ENCODE measurements at regions not wholly inside any gene's neighbourhood (a gene's known extent, or its start where the extent isn't known, plus 50 kb on each side); places are given as distances from the start of the nearest gene placed in this dataset.

GRCh38 chr10:110431659-110432058 lies 66.0 kb upstream of the DUSP5 start:
- H3K27me3 Mint-ChIP-seq: no peaks in the 10 kb centered on the region
- no peak overlapping the region for H3K27ac Mint-ChIP-seq
- peaks cover 15% of the 10 kb centered on the region for H3K4me1 Mint-ChIP-seq
- no peaks in the 10 kb centered on the region for H3K36me3 Mint-ChIP-seq
- H3K9me3 Mint-ChIP-seq: no peaks in the 10 kb centered on the region
- H3K4me3 Mint-ChIP-seq: no peak overlapping the region

DNA sequence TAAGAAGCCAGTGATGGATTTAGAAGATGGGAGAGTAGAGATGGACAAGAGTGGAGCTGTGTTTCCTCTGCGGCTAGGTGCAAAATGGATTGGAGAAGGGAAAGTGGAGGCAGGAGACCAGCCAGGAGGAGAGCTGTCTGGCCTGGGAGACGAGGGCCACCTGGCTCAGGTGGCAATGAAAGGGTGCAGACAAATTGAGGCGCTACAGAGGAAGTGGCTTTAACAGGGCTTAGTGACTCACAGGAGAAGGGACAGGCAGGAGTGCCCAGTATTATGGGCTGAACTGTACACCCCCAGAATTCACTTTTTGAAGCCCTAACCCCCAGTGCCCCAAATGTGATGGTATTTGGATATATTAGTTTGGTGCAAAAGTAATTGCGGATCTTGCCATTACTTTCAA lies 65.6 kb upstream of the DUSP5 start:
- Mint-ChIP-seq H3K27ac (no peak overlapping the region), H3K4me3 (no peak overlapping the region), H3K36me3 (no peaks in the 10 kb centered on the region), H3K4me1 (peaks cover 12% of the 10 kb centered on the region), H3K27me3 (no peaks in the 10 kb centered on the region), H3K9me3 (no peaks in the 10 kb centered on the region)

GRCh38 chr10:110432814-110433565 lies 64.7 kb upstream of the DUSP5 start:
- peaks cover 12% of the 10 kb centered on the region for H3K4me1 Mint-ChIP-seq
- no peak overlapping the region for H3K27ac Mint-ChIP-seq
- H3K9me3 Mint-ChIP-seq: no peaks in the 10 kb centered on the region
- no peak overlapping the region for H3K4me3 Mint-ChIP-seq
- H3K27me3 Mint-ChIP-seq: no peaks in the 10 kb centered on the region
- H3K36me3 Mint-ChIP-seq: no peaks in the 10 kb centered on the region

DNA sequence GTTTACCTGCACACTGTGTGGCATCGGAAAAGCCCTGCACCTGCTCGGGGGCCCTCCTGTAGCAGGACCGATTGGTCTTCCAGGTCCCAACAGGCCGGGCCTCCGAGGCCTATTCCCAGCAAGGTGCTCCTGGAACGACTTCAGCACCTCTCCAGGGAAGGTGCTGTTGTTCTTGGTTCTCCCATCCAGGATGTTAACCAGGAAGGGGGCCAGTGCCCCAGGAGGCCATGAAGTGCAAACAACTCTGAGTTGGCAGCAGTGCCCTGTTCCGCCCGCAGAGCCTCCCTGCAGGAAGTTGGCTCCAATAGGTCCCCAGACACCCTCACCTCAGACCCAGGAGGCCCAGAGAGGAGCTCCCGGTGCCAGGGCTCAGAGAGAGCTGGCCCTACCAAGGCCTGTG lies 64.0 kb upstream of the DUSP5 start:
- H3K27ac Mint-ChIP-seq: no peak overlapping the region
- peaks cover 12% of the 10 kb centered on the region for H3K4me1 Mint-ChIP-seq
- no peaks in the 10 kb centered on the region for H3K27me3 Mint-ChIP-seq
- no peaks in the 10 kb centered on the region for H3K36me3 Mint-ChIP-seq
- H3K9me3 Mint-ChIP-seq: no peaks in the 10 kb centered on the region
- H3K4me3 Mint-ChIP-seq: no peak overlapping the region

- no peak overlapping the region for H3K4me3 Mint-ChIP-seq
- H3K27me3 Mint-ChIP-seq: no peaks in the 10 kb centered on the region
- H3K27ac Mint-ChIP-seq: no peak overlapping the region
- peaks cover 10% of the 10 kb centered on the region for H3K4me1 Mint-ChIP-seq
- no peaks in the 10 kb centered on the region for H3K36me3 Mint-ChIP-seq
- no peaks in the 10 kb centered on the region for H3K9me3 Mint-ChIP-seq
Observed at GRCh38 chr10:110434489-110435096, 63.1 kb upstream of the DUSP5 start.

- Mint-ChIP-seq H3K27ac (no peak overlapping the region), H3K27me3 (no peaks in the 10 kb centered on the region), H3K9me3 (no peaks in the 10 kb centered on the region), H3K4me1 (peaks cover 8% of the 10 kb centered on the region), H3K4me3 (no peak overlapping the region), H3K36me3 (no peaks in the 10 kb centered on the region)
Observed at GRCh38 chr10:110436554-110437350, 61.0 kb upstream of the DUSP5 start.

DNA sequence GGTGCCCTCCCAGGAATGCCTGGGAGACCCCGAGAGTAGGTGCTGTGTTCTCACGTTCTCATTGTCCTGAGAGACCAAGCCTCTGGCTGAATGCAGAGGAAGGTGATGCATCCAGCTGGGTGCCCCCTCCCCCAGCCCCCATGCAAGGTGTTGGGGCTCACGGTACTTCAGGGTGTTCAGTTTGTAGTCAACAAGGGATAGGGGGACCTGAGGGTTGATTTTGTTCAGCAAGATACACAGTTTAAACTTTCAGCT lies 60.4 kb upstream of the DUSP5 start:
- Mint-ChIP-seq H3K36me3 (no peaks in the 10 kb centered on the region), H3K4me1 (peaks cover 8% of the 10 kb centered on the region), H3K27ac (no peak overlapping the region), H3K4me3 (no peak overlapping the region), H3K27me3 (no peaks in the 10 kb centered on the region), H3K9me3 (no peaks in the 10 kb centered on the region)

DNA sequence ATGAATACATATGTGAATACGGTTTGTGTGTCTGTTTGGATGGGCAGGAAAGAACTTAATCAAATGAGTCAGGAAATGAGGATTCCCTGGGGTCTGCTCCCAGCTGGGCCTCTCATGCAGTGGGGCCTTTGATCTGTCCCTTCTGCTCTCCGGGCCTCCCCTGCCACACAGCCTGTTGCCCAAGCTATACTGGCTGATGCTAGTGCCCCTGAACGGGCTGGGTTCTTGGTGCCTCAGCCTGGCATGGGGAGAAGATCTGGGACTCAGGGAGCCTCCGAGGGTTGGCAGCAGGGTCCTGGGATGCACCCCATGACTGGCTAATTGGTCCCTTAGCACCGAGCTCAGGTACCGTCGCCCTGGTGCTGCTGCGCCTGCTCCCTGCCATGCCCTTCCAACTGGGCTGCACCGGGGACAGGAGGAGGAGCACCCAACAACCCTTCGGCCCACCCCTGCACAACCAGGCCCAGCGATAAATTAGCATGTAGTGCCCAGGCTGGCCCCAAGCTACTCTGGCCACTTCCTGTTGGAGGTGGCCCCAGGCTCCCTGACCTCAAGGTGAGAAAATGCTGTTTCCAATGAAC lies 59.9 kb upstream of the DUSP5 start:
- Mint-ChIP-seq H3K27me3 (no peaks in the 10 kb centered on the region), H3K4me3 (no peak overlapping the region), H3K27ac (no peak overlapping the region), H3K4me1 (peaks cover 8% of the 10 kb centered on the region), H3K36me3 (no peaks in the 10 kb centered on the region), H3K9me3 (no peaks in the 10 kb centered on the region)

GRCh38 chr10:110442746-110443145 lies 55.0 kb upstream of the DUSP5 start:
- Mint-ChIP-seq H3K27ac (no peak overlapping the region), H3K4me3 (no peak overlapping the region), H3K4me1 (peaks cover 8% of the 10 kb centered on the region), H3K9me3 (no peaks in the 10 kb centered on the region), H3K36me3 (no peaks in the 10 kb centered on the region), H3K27me3 (no peaks in the 10 kb centered on the region)

GRCh38 chr10:110443239-110444003 lies 54.3 kb upstream of the DUSP5 start:
- Mint-ChIP-seq H3K4me3 (no peak overlapping the region), H3K27me3 (no peaks in the 10 kb centered on the region), H3K9me3 (no peaks in the 10 kb centered on the region), H3K4me1 (peaks cover 8% of the 10 kb centered on the region), H3K27ac (no peak overlapping the region), H3K36me3 (no peaks in the 10 kb centered on the region)

DNA sequence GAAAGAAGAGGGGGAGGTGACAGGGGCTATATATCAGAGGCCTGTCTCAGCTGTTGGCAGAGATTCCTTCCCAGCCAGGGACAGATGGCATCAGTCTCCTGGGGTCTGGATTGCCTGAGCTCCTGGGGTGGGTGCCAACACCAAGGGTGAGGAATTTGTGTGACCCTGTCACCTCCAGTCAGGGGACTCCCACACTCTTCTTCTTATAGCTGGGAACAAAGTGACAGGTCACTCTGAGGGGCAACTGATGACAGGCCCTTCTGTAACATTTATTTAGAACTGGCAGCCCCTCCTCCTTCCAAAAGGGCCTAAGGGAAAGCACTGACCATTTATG lies 53.7 kb upstream of the DUSP5 start:
- Mint-ChIP-seq H3K27ac (no peak overlapping the region), H3K27me3 (no peaks in the 10 kb centered on the region), H3K36me3 (no peaks in the 10 kb centered on the region), H3K4me3 (no peak overlapping the region), H3K9me3 (no peaks in the 10 kb centered on the region), H3K4me1 (peaks cover 8% of the 10 kb centered on the region)

DNA sequence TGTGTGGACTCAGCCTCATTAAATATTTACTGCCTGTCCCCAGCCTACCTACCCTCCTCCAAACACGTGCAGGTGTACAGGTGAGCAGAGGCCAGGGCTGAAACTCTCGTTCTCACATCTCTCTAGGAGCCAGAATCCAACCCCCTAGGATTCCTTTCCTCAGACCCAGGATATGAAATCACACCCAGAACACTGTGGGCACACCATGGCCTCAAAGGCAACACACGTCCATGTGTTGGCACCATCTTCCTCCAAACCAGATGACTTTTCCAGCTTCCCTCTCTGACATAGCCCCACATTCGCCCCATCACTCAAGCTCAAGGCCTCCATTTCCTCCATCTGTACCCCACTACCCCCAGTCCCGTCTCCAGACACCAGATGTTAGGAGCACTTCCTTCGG lies 51.8 kb upstream of the DUSP5 start:
- no peaks in the 10 kb centered on the region for H3K36me3 Mint-ChIP-seq
- H3K9me3 Mint-ChIP-seq: no peaks in the 10 kb centered on the region
- no peak overlapping the region for H3K4me3 Mint-ChIP-seq
- no peaks in the 10 kb centered on the region for H3K27me3 Mint-ChIP-seq
- peaks cover 8% of the 10 kb centered on the region for H3K4me1 Mint-ChIP-seq
- no peak overlapping the region for H3K27ac Mint-ChIP-seq

- peak overlapping the region; percentile 15 for H3K27ac Mint-ChIP-seq
- no peaks in the 10 kb centered on the region for H3K36me3 Mint-ChIP-seq
- no peak overlapping the region for H3K4me3 Mint-ChIP-seq
- no peaks in the 10 kb centered on the region for H3K9me3 Mint-ChIP-seq
- peaks cover 8% of the 10 kb centered on the region for H3K4me1 Mint-ChIP-seq
- H3K27me3 Mint-ChIP-seq: no peaks in the 10 kb centered on the region
Observed at GRCh38 chr10:110446277-110446676, 51.4 kb upstream of the DUSP5 start.

GRCh38 chr10:110446954-110447608 lies 50.6 kb upstream of the DUSP5 start:
- H3K36me3 Mint-ChIP-seq: no peaks in the 10 kb centered on the region
- H3K9me3 Mint-ChIP-seq: no peaks in the 10 kb centered on the region
- no peak overlapping the region for H3K27ac Mint-ChIP-seq
- H3K4me1 Mint-ChIP-seq: peaks cover 1% of the 10 kb centered on the region
- H3K4me3 Mint-ChIP-seq: no peak overlapping the region
- H3K27me3 Mint-ChIP-seq: no peaks in the 10 kb centered on the region

- Mint-ChIP-seq H3K4me1 (no peaks in the 10 kb centered on the region), H3K9me3 (no peaks in the 10 kb centered on the region), H3K4me3 (no peak overlapping the region), H3K27ac (no peak overlapping the region), H3K36me3 (no peaks in the 10 kb centered on the region), H3K27me3 (no peaks in the 10 kb centered on the region)
Observed at GRCh38 chr10:110447886-110448285, 49.8 kb upstream of the DUSP5 start.
